GM18520 (cell line): ENCODE measurements at regions not wholly inside any gene's neighbourhood (a gene's known extent, or its start where the extent isn't known, plus 50 kb on each side); places are given as distances from the start of the nearest gene placed in this dataset.

Experiments
- ATAC-seq: cut with Tn5 transposase; IDR thresholded peaks from one replicate; pipeline ENCODE4 v1.9.1; 2021; ENCODE audit not compliant: unreplicated experiment

DNA sequence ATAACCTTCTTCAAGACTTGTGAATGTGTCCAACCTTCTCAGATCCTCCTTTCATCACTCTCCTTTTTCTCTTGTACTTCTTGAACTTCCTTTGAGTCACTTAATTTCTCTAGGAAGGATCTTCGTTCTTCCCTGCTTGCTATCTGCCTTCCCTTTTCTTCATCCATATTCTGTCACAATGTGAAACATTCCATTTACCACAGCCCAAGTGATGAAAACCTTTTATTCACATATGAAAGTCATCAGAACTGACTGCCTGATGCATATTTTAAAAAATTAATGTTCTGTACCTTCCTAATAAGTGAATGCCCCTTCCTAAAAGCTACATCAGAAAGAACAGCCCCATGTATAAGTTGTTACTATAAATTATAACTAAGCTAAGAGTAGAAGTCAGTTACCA, 520.4 kb upstream of the LUZP2 start:
- no peak for ATAC-seq

DNA sequence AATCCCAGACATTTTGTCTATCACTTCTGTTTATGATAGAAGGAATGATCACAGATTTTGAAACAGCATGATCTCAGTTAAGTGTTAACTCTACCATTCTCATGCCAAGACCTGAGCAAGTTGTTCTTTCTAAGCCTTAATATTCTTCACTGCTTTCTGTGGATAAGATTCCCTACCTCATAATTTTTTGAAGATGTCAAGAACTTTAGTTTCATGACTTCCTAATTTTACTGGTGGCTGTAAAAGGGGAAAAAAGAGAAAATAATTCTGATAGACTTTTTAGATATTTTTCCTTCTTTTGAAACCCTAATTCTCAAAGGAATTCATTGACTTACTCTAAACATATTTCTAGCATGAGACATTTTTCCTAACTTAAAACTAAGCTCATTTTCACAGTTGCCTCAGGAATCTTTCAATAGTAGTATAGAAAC, 520.0 kb upstream of the LUZP2 start:
- ATAC-seq, result no peak

DNA sequence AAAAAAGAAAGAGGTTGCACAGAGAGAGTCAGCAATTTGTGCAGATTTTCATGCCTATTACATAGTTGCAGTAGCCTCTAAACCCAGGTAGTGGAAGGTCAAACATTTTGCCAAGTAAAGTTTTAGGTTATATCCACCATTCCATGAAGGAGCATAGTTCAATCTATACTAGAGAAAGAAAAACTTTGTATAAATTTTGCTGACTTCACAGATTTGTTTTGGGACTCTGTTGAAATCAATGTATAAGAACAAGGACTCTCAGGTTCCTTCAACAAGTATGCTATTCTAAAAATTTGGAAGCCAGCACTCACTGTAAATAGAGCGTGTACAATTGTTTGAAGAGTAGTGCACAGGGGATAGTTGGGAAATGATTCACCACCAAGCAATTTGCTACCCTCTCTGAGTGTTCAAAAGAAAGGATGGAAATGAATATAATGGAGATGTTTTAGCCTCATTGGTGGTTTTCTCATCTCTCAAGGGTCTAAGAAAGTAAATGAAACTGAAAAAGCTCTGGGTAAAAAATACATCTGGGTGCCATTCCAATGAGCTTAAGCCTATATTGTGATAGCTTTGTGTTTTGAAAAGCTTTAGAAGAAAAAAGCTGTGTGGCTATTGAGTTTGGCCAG, 508.4 kb upstream of the LUZP2 start:
- no peak for ATAC-seq

DNA sequence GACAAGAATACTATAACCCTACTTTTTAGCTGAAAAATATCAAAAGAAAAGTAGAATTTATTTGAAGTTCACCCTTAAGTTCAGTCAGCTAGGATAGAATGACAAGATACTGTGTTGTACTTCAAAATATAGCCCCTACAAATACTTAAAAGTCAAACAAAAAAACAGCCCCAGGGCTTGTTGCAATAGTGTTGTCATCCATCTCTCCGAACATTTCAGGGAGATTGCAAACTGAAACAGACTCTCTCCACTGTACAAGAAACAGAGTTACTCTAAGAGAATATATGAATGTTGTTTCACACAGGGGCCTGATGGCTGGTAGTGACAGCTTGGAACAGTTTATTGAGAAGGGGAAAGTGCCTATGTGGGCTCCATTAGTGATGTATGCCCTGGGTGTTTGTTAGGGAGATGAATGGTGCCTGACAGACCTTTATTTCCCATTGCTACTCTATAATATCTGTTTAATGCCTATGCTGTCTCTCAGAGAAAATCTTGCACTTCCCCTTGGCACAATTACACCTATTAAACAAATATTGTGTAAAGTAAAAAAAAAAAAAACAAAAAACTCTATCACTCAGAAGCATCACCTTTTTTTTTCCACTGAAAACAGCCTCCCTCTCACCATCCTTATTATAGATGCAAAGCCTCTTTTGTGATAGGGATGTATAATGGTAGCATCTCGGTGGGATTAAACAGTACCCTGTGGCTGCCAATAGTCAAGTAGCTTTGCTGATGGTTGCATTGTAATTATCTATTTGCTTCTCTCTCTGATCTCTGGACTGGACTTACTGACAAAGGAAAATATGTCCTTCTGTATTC, 506.3 kb upstream of the LUZP2 start:
- ATAC-seq, result no peak

- no peak for ATAC-seq
Measured at GRCh38 chr11:23991165-23991539, 505.7 kb upstream of the LUZP2 start.

- no peak for ATAC-seq
Measured at GRCh38 chr11:23995891-23996290, 501.0 kb upstream of the LUZP2 start.

- no peak for ATAC-seq
Measured at GRCh38 chr11:23997356-23997755, 499.5 kb upstream of the LUZP2 start.

- ATAC-seq, result no peak
Measured at GRCh38 chr11:24005202-24005876, 491.5 kb upstream of the LUZP2 start.

GRCh38 chr11:24043842-24044241, 453.0 kb upstream of the LUZP2 start:
- ATAC-seq, result no peak

DNA sequence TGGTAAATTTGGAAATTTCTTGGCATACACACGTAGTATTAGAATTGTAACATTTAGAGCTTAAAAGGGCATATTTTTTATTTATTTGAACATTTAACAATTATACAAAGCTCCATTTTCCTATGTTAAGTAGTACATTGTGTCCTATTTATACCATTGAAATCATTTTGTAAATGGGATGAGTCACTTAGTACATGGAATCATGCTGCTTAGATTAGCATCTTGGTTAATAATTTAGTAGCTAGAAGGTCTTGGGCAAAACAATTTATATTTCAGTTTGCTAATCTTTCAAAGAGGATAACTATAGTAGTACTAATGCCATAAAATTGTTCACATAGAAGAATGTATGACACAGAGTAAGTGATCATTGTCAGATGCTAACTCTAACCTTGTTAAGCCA, 450.1 kb upstream of the LUZP2 start:
- no peak for ATAC-seq

GRCh38 chr11:24056051-24056450, 440.8 kb upstream of the LUZP2 start:
- ATAC-seq, result no peak

DNA sequence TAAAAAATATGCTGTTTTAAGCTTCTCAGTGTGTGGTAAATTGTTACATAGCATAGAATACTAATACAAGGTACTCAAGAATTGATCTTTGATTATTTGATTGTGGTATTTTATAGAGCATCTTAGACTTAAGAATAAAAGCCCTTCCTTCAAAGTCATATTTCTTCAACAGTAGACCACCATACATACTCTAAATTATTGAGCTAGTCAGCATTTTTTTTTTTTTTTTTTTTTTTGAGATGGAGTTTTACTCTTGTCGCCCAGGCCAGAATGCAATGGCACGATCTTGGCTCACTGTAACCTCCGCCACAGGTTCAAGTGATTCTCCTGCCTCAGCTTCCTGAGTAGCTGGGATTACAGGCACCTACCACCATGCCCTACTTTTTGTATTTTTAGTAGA, 436.7 kb upstream of the LUZP2 start:
- no peak for ATAC-seq

DNA sequence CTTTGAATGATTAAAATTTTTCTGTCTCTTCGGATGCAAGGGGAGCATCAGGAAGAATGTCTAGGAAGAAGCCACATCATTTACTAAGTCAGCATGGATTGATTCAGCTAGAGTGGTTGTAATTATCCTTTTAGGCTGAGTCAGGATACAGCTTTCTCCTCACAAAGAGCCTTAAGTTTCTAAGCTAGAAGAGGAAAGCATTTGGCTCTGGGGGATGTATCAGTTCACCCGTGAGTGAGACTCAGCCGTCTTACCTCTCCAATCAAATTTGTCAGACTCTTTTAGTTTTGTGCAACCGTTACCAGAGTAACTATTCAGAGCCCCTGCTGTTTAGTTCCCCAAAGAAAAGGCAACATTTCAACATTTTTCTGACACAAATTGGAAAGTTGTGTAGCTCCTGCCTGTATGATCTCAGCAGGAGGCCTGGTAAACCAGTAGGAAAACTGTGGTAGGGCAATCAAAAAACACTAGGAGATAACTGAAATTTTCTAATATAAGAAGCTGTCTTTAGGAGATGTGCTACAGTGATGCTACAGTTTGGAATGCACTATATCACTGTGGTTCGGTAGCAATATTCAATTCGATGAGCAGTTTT, 432.4 kb upstream of the LUZP2 start:
- no peak for ATAC-seq

GRCh38 chr11:24068197-24068596, 428.7 kb upstream of the LUZP2 start:
- ATAC-seq, result no peak

GRCh38 chr11:24070435-24070834, 426.4 kb upstream of the LUZP2 start:
- no peak for ATAC-seq

- ATAC-seq, result no peak
Measured at GRCh38 chr11:24078018-24078417, 418.8 kb upstream of the LUZP2 start.

- no peak for ATAC-seq
Measured at GRCh38 chr11:24082241-24082640, 414.6 kb upstream of the LUZP2 start.

DNA sequence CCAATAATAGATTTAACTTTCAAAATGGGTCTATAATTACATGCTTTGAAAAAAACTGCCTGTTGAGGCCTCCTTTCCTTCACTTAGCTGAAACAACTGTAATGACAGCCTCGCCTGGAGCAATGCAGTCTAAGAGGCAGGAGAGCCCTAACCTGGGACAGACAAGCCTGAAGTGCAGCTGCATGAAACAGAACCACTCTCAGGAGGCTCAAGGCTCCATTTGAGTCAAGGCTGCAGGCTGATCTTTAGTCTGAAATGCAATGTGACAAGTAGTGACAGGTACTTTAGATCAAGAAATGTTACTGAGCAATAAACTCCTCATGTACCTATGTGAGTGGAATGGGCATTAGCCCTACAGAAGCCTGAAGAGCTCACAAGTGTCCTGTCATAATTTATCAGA, 414.0 kb upstream of the LUZP2 start:
- no peak for ATAC-seq

- ATAC-seq, result no peak
Measured at GRCh38 chr11:24084956-24085355, 411.9 kb upstream of the LUZP2 start.

DNA sequence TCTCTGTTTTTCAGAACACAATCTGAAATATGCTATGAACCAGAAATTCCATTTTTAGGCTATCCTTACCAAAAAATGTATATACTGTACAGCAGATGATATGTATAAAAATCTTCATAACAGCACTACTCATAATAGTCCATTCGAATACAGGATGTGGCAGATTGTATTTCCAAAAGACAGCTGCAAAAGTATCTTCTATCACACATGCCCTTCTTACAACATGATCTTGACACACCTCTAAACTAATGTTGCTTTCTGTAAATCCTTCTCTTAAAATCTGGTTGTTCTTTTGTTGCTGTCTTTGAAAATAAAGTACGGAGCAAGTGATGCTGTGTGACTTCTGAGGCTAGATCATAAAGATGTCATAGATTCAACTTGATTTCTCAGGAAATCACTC, 409.9 kb upstream of the LUZP2 start:
- no peak for ATAC-seq

- ATAC-seq, result no peak
Measured at GRCh38 chr11:24091594-24091993, 405.3 kb upstream of the LUZP2 start.

DNA sequence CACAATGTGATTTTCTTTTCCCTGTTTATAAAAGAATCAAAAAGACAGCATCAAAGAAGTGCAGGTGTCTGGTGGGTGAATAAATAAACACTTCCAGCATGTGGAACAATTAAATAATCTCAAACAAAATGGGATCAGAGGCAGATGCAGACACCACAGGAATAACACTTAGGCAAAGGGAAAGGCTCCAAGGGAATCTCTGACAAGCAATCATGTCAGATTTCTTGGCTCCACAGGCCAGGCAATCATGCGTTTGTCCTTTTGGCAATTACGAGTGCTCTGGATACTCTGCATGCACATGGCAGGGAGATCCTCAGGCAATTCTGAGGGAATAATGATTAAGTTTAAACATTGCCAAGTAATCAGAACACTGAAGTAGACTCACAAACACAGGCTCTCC, 403.5 kb upstream of the LUZP2 start:
- ATAC-seq, result no peak
